Mucosa of gallbladder (tissue), 1 donor: ENCODE measurements at regions not wholly inside any gene's neighbourhood (a gene's known extent, or its start where the extent isn't known, plus 50 kb on each side); places are given as distances from the start of the nearest gene placed in this dataset.

Source experiments
- DNase-seq: peaks from one replicate; pipeline ENCODE4 v3.0.0-alpha.2; 2020; ENCODE audit warnings: low spot score
- donor health status: DM: no; HTN: no; CAD: no.

- peak; percentile 51 for DNase-seq
Measured at GRCh38 chr9:80074439-80074838, 502.7 kb downstream of the TLE4 start.

DNA sequence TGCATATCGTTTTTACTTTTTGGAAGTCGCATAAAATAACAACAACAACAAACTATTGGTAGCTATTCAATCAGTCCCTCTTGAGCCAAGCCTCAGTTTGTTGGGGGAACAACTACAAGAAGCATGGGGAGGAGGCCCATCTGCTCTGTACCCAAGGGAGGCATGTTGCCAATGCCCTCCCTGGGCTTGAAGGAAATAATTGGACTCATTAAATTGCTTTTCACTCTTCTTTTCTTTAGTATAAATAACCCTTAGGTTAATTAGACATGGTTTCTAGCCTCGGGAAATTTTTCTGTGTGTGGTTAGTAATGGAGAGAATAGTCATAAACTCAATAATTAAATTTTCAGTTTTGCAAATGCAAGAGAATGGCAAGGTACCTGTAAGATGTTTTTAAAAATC is 500.7 kb downstream of the TLE4 start:
- no peak for DNase-seq

DNA sequence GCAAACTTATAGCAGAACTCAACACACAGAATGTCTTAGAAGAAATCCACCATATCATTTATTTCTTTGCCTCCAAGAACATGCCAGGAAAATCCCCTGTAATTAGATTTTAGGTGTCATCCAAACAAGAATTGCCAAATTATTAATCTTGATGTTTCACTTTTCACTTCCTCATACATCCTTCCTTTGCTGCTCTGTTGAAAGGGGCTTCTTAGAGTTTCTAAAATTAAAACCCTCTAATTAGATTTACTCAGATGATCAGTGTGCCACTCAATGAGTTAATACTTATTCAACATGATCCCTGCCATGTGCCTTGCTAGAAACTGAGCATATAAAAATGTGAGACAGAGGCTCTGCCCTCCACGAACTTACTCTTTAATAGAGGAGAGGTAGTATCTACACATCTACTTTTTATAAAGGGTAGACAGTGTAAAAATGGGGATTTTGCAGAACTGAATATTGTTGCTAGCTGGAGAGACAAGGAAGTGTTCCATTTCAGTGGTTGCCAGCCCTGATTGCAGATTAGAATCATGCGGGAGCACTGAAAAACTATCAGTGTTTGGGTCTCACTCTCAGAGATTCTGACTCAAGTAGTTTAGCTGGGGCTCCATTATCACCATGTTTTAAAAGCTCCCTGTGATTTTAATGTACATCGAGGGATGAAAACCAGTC is 498.4 kb downstream of the TLE4 start:
- DNase-seq, result no peak

- DNase-seq, result peak; percentile 13
Measured at GRCh38 chr9:80066931-80067330, 495.2 kb downstream of the TLE4 start.

DNA sequence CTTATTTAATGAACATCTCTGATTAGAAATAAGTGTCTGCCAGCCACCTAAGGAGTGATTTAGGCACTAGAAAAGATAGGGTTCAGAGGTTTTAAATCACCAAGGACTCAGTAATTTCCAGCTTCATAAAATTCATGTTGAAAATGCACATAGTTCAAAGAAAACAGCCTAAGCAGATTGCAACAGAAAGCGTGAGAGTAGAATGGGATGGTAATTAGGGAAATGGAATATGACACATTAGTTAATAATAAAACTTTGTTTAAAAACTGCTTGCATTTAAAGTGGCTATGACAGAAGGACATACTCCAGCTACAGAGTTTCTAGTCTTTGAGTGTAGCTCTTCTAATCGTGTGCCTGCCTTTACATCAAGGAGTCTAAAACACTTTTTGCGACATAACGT is 490.8 kb downstream of the TLE4 start:
- DNase-seq, result no peak

DNA sequence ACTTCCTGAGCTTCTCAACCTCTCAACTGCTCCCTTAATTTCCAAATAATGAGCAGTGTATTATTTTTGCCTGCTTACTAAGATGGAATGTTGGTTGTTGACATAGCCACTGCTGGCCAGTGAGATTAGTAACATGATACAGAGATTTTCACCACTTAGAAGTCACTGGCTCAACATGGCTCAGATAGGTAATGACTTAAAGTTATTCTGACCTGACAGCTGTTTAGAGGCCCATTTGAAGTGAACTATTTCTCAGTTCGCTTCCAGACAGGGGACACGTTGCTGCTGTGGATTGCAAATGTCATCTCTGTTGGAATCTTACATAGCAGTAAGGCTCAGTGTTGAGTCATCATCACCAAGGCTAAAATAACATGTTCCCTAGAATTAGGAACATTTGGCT is 490.2 kb downstream of the TLE4 start:
- DNase-seq, result peak; percentile 16

GRCh38 chr9:80061096-80061495 is 489.3 kb downstream of the TLE4 start:
- no peak for DNase-seq

- no peak for DNase-seq
Measured at GRCh38 chr9:80059979-80060378, 488.2 kb downstream of the TLE4 start.

- no peak for DNase-seq
Measured at GRCh38 chr9:80059191-80059590, 487.4 kb downstream of the TLE4 start.

DNA sequence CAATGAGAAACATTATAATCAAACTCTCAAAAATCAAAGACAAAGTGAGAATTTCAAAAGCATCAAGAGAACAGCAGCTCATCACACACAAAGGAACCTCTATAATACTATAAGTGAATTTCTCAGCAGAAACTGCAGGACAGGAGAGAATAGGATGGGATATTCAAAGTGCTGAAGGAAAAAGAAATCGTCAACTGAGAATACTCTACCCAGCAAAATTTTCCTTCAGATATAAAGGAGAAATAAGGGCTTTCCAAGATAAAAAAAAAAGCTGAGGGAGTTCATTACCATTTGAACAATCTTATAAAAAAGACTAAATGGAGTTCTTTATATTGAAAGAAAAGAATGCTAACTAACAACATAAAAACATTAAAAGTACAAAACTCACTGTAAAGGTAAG is 481.1 kb downstream of the TLE4 start:
- no peak for DNase-seq

DNA sequence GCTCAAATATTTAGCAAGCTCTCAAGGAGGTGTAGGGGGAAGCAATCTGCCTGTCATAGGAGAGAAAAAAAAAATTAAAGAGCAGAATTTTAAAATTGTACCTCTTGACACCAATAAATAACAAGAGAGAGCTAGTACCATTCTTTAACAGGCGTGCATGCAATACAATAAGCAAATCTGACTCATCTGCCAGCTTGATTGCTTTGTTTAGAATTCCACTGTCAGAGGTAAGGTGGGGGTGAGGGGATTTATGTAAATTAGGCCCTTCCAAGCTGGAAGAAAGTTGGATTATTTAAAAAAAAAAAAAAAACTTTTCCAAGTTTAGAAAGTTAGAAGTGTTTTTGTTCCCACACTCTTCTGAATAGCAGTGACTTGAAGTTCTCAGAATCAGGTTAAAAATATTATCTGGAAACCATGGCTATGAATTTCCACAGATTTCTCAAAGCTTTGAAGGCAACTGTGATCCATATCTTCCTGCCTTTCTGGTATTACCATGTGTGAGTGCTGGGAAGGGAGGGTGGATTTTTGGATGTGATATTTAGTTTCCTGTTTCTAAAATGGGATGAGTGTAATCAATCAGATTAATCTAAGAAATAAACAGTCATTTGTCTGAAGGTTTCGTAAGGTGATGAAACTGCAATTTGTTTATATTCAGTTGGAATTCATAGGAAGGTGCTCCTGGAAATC is 477.5 kb downstream of the TLE4 start:
- DNase-seq, result no peak

- DNase-seq, result no peak
Measured at GRCh38 chr9:80046481-80046880, 474.7 kb downstream of the TLE4 start.

- DNase-seq, result no peak
Measured at GRCh38 chr9:80041821-80042220, 470.1 kb downstream of the TLE4 start.

DNA sequence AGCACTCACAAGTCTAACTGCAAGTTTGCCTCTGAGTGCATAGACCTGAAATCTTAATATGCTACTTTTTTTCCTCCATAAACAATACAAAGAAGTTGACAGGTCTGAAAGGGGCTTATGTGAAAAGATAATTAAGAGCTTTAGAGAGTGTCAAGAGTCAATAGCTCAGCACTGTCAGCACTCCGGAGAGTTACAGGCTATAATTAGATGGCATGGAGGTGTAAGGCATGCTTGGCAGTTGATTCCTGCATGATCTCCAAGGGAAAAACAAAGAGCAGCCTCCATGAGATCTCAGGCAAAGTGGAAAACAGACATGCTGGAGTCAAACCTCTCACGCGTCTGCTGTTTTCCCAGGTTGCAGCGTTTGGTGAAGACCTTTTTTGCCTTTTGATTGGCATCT is 468.7 kb downstream of the TLE4 start:
- DNase-seq, result no peak

DNA sequence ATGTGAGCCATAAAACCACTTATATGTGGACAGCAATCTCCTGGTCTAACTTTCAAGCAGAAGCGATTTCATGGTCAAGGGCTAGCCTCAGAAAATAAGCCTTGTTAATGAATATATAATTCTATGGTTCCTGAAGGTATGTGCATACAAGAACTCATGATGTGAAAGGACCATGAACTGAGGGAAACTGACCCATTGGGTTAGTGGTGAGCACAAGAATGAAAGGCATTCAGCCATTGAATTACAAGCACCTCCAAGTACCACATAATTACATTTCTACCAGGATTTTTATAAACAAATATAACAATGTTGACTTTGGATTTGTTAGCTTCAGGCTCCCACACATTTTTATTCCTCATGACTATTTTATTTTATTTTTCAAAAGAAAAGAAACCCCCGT is 459.0 kb downstream of the TLE4 start:
- DNase-seq, result no peak

GRCh38 chr9:80028501-80028900 is 456.7 kb downstream of the TLE4 start:
- peak; percentile 14 for DNase-seq

DNA sequence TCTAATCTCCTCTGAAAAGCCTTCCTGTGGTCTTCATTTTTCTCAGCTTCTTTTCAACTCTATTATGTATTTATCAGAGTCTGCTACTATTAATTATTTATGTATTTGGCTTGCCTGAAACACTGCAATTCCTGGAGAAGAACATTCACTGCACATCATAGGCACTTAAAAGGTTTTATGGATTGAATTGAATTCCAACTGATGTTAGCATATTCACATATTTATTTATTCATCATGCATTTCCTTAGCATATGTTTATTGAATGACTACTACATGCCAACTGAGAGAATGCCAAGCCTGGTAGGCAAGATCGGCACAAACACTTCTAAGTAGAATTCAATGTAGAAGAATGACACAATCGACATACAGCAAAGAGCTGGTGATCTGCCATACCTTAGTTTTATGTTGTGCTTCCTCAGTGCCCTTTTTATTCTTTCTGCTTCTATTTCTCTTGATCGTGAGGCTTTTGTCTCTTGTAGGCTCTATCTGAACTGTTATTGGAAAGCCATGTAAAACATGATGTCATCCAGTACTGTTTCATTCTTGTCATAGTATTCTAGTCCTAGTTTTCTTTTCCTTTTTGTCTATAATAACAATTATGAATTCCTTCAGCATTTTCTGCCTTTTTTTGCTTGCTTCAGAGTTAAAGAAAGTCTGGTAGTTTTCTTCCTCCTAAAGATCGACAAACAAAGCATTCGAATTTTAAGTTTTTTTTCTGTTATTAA is 454.2 kb downstream of the TLE4 start:
- no peak for DNase-seq

DNA sequence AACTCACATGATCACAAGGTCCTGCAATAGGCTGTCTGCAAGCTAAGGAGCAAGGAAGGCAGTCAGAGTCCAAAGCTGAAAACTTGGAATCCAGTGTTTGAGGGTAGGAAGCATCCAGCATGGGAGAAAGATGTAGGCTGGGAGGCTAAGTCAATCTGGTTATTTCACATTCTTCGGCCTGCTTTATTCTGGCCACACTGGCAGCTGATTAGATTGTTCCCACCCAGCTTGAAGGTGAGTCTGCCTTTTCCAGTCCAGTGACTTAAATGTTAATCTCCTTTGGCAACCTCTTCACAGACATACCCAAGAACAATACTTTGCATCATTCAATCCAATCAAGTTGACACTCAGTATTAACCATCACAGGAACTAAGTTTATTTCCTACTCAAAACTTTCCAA is 453.4 kb downstream of the TLE4 start:
- no peak for DNase-seq

DNA sequence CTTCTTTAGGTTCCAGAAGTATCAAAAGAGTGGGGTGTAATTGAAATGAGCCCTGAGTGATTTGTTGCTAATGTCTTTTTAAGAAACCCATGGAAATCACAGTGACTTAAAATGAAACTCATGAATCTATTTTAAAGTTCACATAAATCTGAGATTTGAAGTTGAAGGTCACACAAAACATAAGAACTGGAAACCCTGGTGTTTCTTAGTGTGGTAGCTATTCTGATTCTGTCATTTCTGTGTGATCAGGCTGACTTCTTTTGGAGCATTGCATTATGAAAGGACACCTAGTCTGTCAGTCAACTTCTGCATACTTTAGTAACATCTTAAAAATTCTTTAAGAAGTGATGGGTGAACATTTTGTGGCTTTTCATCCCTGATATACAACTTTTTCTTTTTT is 448.8 kb downstream of the TLE4 start:
- DNase-seq, result no peak

DNA sequence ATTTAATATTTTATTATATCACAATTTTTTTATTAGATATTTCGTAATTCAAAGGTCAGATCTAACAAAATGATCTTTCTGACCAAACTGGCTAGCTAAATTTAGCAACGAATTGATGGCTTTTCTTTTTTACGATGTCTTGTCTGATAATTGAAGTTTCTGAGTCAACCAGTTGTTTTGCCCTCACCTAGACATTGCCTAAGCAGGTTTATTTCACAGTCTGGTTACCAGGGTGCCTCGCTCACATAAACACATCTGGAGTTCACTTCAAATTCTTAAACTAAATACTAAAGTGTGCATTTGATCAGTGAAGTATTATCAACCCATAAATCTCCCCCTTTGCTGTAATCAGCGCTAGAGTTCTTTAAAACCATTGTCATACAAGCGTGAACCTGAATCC is 448.3 kb downstream of the TLE4 start:
- DNase-seq, result no peak

DNA sequence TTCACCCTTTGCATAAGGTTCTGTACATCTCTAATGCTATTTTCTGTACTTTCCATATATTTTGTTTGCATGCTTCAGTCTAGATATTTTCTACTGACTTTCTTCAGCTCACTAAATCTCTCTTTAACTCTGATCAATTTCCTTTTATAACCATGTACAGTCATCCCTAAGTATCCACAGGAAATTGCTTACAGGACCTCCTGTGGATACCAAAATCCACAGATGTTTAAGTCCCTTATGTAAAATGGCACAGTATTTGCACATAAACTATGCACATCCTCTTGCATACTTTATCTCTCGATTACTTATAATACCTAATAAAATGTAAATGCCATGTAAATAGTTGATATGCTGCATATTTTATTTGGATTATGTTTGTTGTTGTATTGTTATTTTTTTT is 442.1 kb downstream of the TLE4 start:
- no peak for DNase-seq

DNA sequence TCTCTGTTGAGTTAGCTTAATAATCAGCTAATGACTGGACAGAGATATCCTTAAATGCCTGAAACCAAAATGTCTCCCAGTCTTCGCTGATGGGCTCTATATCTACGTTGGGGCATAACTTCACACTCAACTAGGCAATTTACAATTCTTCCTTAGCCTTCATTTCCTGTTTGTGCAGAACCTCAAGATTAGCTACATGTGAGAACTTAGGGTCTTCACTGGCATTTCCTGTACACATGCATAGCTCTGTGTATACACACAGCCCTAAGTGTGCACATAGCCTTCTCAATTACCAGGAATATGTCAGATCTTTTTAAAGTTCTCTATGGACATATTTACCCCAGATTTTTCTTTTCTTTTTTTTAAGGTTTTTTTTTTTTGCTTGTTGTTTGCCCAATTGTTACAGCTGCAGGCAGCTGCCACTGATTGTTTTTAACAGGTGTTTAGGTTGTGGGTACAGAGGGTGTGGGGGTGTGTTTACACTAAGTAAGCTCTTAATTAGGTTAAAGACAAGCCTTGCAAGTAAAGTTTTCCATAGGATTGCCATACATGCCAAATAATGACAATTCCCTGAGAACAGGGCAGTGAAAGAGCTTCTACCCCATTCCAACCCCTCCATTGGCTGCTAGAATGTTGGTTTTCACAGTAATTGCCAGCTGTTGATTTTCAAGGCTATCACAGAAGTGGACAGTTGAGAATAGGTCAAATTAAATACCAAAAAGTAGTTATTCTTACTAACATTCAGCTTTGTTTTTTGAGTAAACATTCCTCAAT is 441.0 kb downstream of the TLE4 start:
- no peak for DNase-seq
